ENCODE measurements at regions not wholly inside any gene's neighbourhood (a gene's known extent, or its start where the extent isn't known, plus 50 kb on each side); places are given as distances from the start of the nearest gene placed in this dataset.

GRCh38 chr21:15227919-15228318, 163.1 kb upstream of the NRIP1 start:
- H3K4me3 Mint-ChIP-seq (ENCODE audit: low read depth, unreplicated experiment), result no peak overlapping the region
- TF ChIP-seq, protein P1, sequence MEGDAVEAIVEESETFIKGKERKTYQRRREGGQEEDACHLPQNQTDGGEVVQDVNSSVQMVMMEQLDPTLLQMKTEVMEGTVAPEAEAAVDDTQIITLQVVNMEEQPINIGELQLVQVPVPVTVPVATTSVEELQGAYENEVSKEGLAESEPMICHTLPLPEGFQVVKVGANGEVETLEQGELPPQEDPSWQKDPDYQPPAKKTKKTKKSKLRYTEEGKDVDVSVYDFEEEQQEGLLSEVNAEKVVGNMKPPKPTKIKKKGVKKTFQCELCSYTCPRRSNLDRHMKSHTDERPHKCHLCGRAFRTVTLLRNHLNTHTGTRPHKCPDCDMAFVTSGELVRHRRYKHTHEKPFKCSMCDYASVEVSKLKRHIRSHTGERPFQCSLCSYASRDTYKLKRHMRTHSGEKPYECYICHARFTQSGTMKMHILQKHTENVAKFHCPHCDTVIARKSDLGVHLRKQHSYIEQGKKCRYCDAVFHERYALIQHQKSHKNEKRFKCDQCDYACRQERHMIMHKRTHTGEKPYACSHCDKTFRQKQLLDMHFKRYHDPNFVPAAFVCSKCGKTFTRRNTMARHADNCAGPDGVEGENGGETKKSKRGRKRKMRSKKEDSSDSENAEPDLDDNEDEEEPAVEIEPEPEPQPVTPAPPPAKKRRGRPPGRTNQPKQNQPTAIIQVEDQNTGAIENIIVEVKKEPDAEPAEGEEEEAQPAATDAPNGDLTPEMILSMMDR (IDR thresholded peaks at IDR 0.05; ENCODE audit: unreplicated experiment), result no peak
- H3K9me3 Mint-ChIP-seq (ENCODE audit: low read depth, unreplicated experiment), result peaks cover 8% of the 10 kb centered on the region
- H3K4me1 Mint-ChIP-seq (ENCODE audit: low read depth, unreplicated experiment), result peaks cover 15% of the 10 kb centered on the region
- H3K27me3 Mint-ChIP-seq (ENCODE audit: unreplicated experiment), result no peaks in the 10 kb centered on the region
- CTCF ChIA-PET, result no interaction called here
- intact Hi-C loops (cut with micrococcal nuclease; ENCODE audit: unreplicated experiment), result no loop called here
- no peaks in the 10 kb centered on the region for H3K36me3 Mint-ChIP-seq (ENCODE audit: insufficient read depth, unreplicated experiment)
- no TSS peak for BruUV-seq (replicated peaks)
- H3K27ac Mint-ChIP-seq (ENCODE audit: unreplicated experiment), result no peak overlapping the region
- no peak for DNase-seq

DNA sequence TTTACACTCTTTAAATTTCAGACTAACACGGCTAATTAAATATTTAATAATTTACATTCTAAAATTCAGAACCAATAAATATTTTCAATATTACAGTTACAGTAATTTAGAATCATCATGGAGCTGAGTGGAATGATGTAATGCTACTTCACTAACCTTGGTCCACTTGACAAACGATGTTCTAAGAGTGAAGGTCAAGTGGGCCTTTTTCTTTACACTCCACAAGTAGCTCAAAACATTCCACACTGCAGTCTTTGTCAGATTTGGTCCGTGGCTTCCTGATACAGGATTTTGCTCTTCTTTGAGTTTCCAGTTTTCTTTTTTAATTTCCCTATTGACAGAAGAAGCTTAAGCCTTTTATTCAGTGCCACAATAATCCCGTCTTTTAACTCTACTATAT, 164.6 kb upstream of the NRIP1 start:
- Mint-ChIP-seq H3K4me1 (ENCODE audit: low read depth, unreplicated experiment) (peaks cover 2% of the 10 kb centered on the region), H3K27ac (ENCODE audit: unreplicated experiment) (no peak overlapping the region), H3K9me3 (ENCODE audit: low read depth, unreplicated experiment) (no peaks in the 10 kb centered on the region), H3K4me3 (ENCODE audit: low read depth, unreplicated experiment) (no peak overlapping the region), H3K36me3 (ENCODE audit: insufficient read depth, unreplicated experiment) (no peaks in the 10 kb centered on the region), H3K27me3 (ENCODE audit: unreplicated experiment) (no peaks in the 10 kb centered on the region)
- intact Hi-C loops (cut with micrococcal nuclease; ENCODE audit: unreplicated experiment), result no loop called here
- TF ChIP-seq, protein P1 (IDR thresholded peaks at IDR 0.05; ENCODE audit: unreplicated experiment), result no peak
- no peak for DNase-seq
- CTCF ChIA-PET, result no interaction called here
- BruUV-seq (replicated peaks), result no TSS peak

DNA sequence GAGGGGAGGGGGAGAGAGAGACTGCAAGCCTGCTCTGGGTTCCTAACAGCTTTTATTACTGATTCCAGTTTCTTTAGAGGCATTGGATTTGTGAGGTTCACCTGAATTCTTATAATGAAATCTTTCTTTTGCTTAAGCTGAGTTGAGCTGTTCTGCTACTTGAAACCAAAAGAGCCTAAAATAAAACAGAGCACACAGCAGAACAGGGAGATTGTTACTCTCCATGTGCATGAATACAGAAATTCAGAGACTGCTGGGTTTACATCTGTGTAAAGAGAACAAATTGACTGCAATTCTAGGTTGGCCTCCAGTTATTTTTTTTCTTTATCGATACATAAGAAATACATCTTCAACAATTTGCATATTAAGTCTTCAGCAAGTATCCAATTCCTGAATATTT, 168.8 kb upstream of the NRIP1 start:
- Mint-ChIP-seq H3K4me1 (ENCODE audit: low read depth, unreplicated experiment) (no peaks in the 10 kb centered on the region), H3K36me3 (ENCODE audit: insufficient read depth, unreplicated experiment) (no peaks in the 10 kb centered on the region), H3K27ac (ENCODE audit: unreplicated experiment) (no peak overlapping the region), H3K4me3 (ENCODE audit: low read depth, unreplicated experiment) (no peak overlapping the region), H3K9me3 (ENCODE audit: low read depth, unreplicated experiment) (no peaks in the 10 kb centered on the region), H3K27me3 (ENCODE audit: unreplicated experiment) (no peaks in the 10 kb centered on the region)
- no peak for DNase-seq
- intact Hi-C loops (cut with micrococcal nuclease; ENCODE audit: unreplicated experiment), result no loop called here
- CTCF ChIA-PET, result no interaction called here
- TF ChIP-seq, protein P1 (IDR thresholded peaks at IDR 0.05; ENCODE audit: unreplicated experiment), result no peak
- no TSS peak for BruUV-seq (replicated peaks)

DNA sequence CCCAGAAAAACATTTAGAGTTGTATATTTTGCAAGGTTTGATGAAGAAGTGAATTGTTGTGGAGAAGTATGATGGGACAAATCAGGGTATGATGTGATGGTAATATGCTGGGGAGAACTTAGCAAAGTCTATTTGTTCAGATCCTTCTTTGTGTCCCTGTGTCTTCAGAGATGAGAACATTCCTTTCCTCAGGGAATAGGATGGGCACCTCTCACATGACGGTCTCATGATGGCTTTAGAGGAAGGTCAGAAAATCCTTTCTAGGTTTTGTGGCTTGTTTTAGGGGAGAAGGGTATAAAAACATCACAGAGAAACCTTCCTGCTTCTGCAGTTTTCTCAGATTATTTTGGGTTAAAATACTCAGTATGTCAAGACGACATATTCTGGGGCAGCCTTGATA, 171.3 kb upstream of the NRIP1 start:
- Mint-ChIP-seq H3K36me3 (ENCODE audit: insufficient read depth, unreplicated experiment) (no peaks in the 10 kb centered on the region), H3K4me1 (ENCODE audit: low read depth, unreplicated experiment) (no peaks in the 10 kb centered on the region), H3K4me3 (ENCODE audit: low read depth, unreplicated experiment) (no peak overlapping the region), H3K9me3 (ENCODE audit: low read depth, unreplicated experiment) (no peaks in the 10 kb centered on the region), H3K27me3 (ENCODE audit: unreplicated experiment) (no peaks in the 10 kb centered on the region), H3K27ac (ENCODE audit: unreplicated experiment) (no peak overlapping the region)
- CTCF ChIA-PET, result no interaction called here
- intact Hi-C loops (cut with micrococcal nuclease; ENCODE audit: unreplicated experiment), result no loop called here
- no peak for DNase-seq
- TF ChIP-seq, protein P1 (IDR thresholded peaks at IDR 0.05; ENCODE audit: unreplicated experiment), result no peak
- no TSS peak for BruUV-seq (replicated peaks)

- intact Hi-C loops (cut with micrococcal nuclease; ENCODE audit: unreplicated experiment), result no loop called here
- TF ChIP-seq, protein P1 (IDR thresholded peaks at IDR 0.05; ENCODE audit: unreplicated experiment), result no peak
- no peaks in the 10 kb centered on the region for H3K27me3 Mint-ChIP-seq (ENCODE audit: unreplicated experiment)
- CTCF ChIA-PET, result no interaction called here
- no peak overlapping the region for H3K27ac Mint-ChIP-seq (ENCODE audit: unreplicated experiment)
- no peak overlapping the region for H3K4me3 Mint-ChIP-seq (ENCODE audit: low read depth, unreplicated experiment)
- BruUV-seq (replicated peaks), result no TSS peak
- no peak for DNase-seq
- no peaks in the 10 kb centered on the region for H3K9me3 Mint-ChIP-seq (ENCODE audit: low read depth, unreplicated experiment)
- H3K4me1 Mint-ChIP-seq (ENCODE audit: low read depth, unreplicated experiment), result peaks cover 20% of the 10 kb centered on the region
- H3K36me3 Mint-ChIP-seq (ENCODE audit: insufficient read depth, unreplicated experiment), result no peaks in the 10 kb centered on the region
Measured at GRCh38 chr21:15240848-15241247, 176.0 kb upstream of the NRIP1 start.

Measured in Calu3 (cell line).